ENCODE measurements at regions not wholly inside any gene's neighbourhood (a gene's known extent, or its start where the extent isn't known, plus 50 kb on each side); places are given as distances from the start of the nearest gene placed in this dataset.

- no peak for DNase-seq (ENCODE audit: low spot score)
- TF ChIP-seq EZH2phosphoT487 (IDR thresholded peaks at IDR 0.05; ENCODE audit: borderline replicate concordance, low read depth, low read length) = no peak
- no peak for TF ChIP-seq CTCF (conservative IDR thresholded peaks at IDR 0.05; ENCODE audit: low read length)
- CTCF ChIA-PET (ENCODE audit: unreplicated experiment) = no interaction called here
- Histone ChIP-seq H3K79me2 (ENCODE audit: insufficient read depth, low read depth, low read length) (no peaks in the 10 kb centered on the region), H3K4me3 (ENCODE audit: low read depth, low read length, poor library complexity, severe bottlenecking) (no peak overlapping the region), H2AFZ (ENCODE audit: low read length) (no peak overlapping the region), H3K9me2 (ENCODE audit: insufficient read depth, low read length) (no peaks in the 10 kb centered on the region), H4K20me1 (ENCODE audit: insufficient read depth, low read length) (no peaks in the 10 kb centered on the region), H3K4me2 (ENCODE audit: low read length) (no peak overlapping the region), H3K9me3 (ENCODE audit: low read length) (no peaks in the 10 kb centered on the region), H3K36me3 (ENCODE audit: insufficient read depth, low read length) (no peaks in the 10 kb centered on the region), H3K4me1 (ENCODE audit: insufficient read depth, low read length, poor library complexity, severe bottlenecking) (no peaks in the 10 kb centered on the region), H3K27ac (ENCODE audit: low read depth, low read length, poor library complexity, severe bottlenecking) (no peak overlapping the region)
- POLR2A ChIA-PET = interaction anchor here (0.6 kb wide), 1 partner anchor 29 kb away, joined by 4 read pairs; no protein-coding TSS in a partner anchor
- no TSS peak for BruUV-seq (replicated peaks)
- intact Hi-C loops (cut with micrococcal nuclease; ENCODE audit: unreplicated experiment) = no loop called here
These were observed 1126.9 kb downstream of the KCNT2 start for GRCh38 chr1:195481293-195481692.

GRCh38 chr1:195475568-195475967 is 1132.7 kb downstream of the KCNT2 start:
- H3K79me2 ChIP-seq (ENCODE audit: insufficient read depth, low read depth, low read length) = no peaks in the 10 kb centered on the region
- H3K9me3 ChIP-seq (ENCODE audit: low read length) = no peaks in the 10 kb centered on the region
- no peak overlapping the region for H3K27ac ChIP-seq (ENCODE audit: low read depth, low read length, poor library complexity, severe bottlenecking)
- POLR2A ChIA-PET = no interaction called here
- CTCF ChIA-PET (ENCODE audit: unreplicated experiment) = no interaction called here
- BruUV-seq (replicated peaks) = no TSS peak
- TF ChIP-seq EZH2phosphoT487 (IDR thresholded peaks at IDR 0.05; ENCODE audit: borderline replicate concordance, low read depth, low read length) = no peak
- no peak for TF ChIP-seq CTCF (conservative IDR thresholded peaks at IDR 0.05; ENCODE audit: low read length)
- DNase-seq (ENCODE audit: low spot score) = no peak
- H3K36me3 ChIP-seq (ENCODE audit: insufficient read depth, low read length) = no peaks in the 10 kb centered on the region
- H3K4me2 ChIP-seq (ENCODE audit: low read length) = no peak overlapping the region
- H3K9me2 ChIP-seq (ENCODE audit: insufficient read depth, low read length) = no peaks in the 10 kb centered on the region; the same call in 1 of the 2 replicates
- no peaks in the 10 kb centered on the region for H4K20me1 ChIP-seq (ENCODE audit: insufficient read depth, low read length)
- intact Hi-C loops (cut with micrococcal nuclease; ENCODE audit: unreplicated experiment) = no loop called here
- no peak overlapping the region for H3K4me3 ChIP-seq (ENCODE audit: low read depth, low read length, poor library complexity, severe bottlenecking)
- H2AFZ ChIP-seq (ENCODE audit: low read length) = no peak overlapping the region
- H3K4me1 ChIP-seq (ENCODE audit: insufficient read depth, low read length, poor library complexity, severe bottlenecking) = no peaks in the 10 kb centered on the region

- Histone ChIP-seq H3K9me2 (ENCODE audit: insufficient read depth, low read length) (no peaks in the 10 kb centered on the region; the same call in 1 of the 2 replicates), H3K36me3 (ENCODE audit: insufficient read depth, low read length) (no peaks in the 10 kb centered on the region), H3K9me3 (ENCODE audit: low read length) (no peaks in the 10 kb centered on the region), H3K79me2 (ENCODE audit: insufficient read depth, low read depth, low read length) (no peaks in the 10 kb centered on the region), H2AFZ (ENCODE audit: low read length) (no peak overlapping the region), H3K4me1 (ENCODE audit: insufficient read depth, low read length, poor library complexity, severe bottlenecking) (no peaks in the 10 kb centered on the region), H3K27ac (ENCODE audit: low read depth, low read length, poor library complexity, severe bottlenecking) (no peak overlapping the region), H3K4me2 (ENCODE audit: low read length) (no peak overlapping the region), H4K20me1 (ENCODE audit: insufficient read depth, low read length) (no peaks in the 10 kb centered on the region), H3K4me3 (ENCODE audit: low read depth, low read length, poor library complexity, severe bottlenecking) (no peak overlapping the region)
- DNase-seq (ENCODE audit: low spot score) = no peak
- ChIA-PET CTCF (ENCODE audit: unreplicated experiment) (no interaction called here), POLR2A (no interaction called here)
- no TSS peak for BruUV-seq (replicated peaks)
- intact Hi-C loops (cut with micrococcal nuclease; ENCODE audit: unreplicated experiment) = no loop called here
- TF ChIP-seq EZH2phosphoT487 (IDR thresholded peaks at IDR 0.05; ENCODE audit: borderline replicate concordance, low read depth, low read length) = no peak
- no peak for TF ChIP-seq CTCF (conservative IDR thresholded peaks at IDR 0.05; ENCODE audit: low read length)
These were observed 1135.9 kb downstream of the KCNT2 start for GRCh38 chr1:195472291-195472690.
